GM12878 (cell line): ENCODE measurements at regions not wholly inside any gene's neighbourhood (a gene's known extent, or its start where the extent isn't known, plus 50 kb on each side); places are given as distances from the start of the nearest gene placed in this dataset.

Experiments used
- ATAC-seq: fragments of 200-7000 bp; cut with Tn5 transposase; 3 replicates; pipeline ENCODE4 v1.9.1; 2020; ENCODE audit warnings: mild to moderate bottlenecking, moderate library complexity
- BruUV-seq: library from RNA; stranded (reverse); fragments of 400-500 nt; replicated peaks from 2 replicates; lab custom pipeline; 2021; lab: Mats Ljungman, UMichigan
- CTCF ChIA-PET: fragments of 300-600 bp; sonication (Branson Sonifier 250); formaldehyde crosslinking; extraction: SDS; loops from one replicate; lab custom pipeline; 2021; ENCODE audit warnings: inconsistent platforms; lab: Yijun Ruan, JAX
- POLR2A ChIA-PET: fragments of 350-600 bp; formaldehyde crosslinking; extraction: SDS; loops from one replicate; lab custom pipeline; 2021; ENCODE audit warnings: inconsistent platforms; lab: Charles Lee
- RAD21 ChIA-PET: fragments of 300-600 bp; sonication (Branson Sonifier 250); formaldehyde crosslinking; loops from one replicate; lab custom pipeline; 2023; ENCODE audit warnings: antibody characterized with exemption; ENCODE audit not compliant: unreplicated experiment; lab: Charles Lee
- SMC1A ChIA-PET: fragments of 300-600 bp; sonication (Branson Sonifier 250); formaldehyde crosslinking; loops from one replicate; lab custom pipeline; 2023; ENCODE audit not compliant: unreplicated experiment, uncharacterized antibody; lab: Charles Lee
- DNase-seq: peaks from one replicate; pipeline ENCODE4 v3.0.0-alpha.2; 2011; ENCODE audit warnings: low read depth, low spot score
- FAIRE-seq: peaks from 3 replicates; lab custom pipeline; 2011; peaks lifted over from hg19 to GRCh38; lab: Jason Lieb, UNC
- H2AFZ ChIP-seq: 2 replicates; pipeline ENCODE4 v1.6.0; 2011; ENCODE audit warnings: low read depth, low read length, control low read depth; ENCODE audit not compliant: control insufficient read depth
- H3K27ac ChIP-seq: 2 replicates; pipeline ENCODE4 v1.5.1; 2011; ENCODE audit warnings: control low read depth; ENCODE audit not compliant: control insufficient read depth, insufficient read depth
- H3K27me3 ChIP-seq, 2 experiments: replicated peaks in 1 of 2; 2 replicates each; pipeline versions ENCODE4 v1.6.0 to v1.6.1; 2011; ENCODE audit warnings: low read length in 1 of 2; ENCODE audit not compliant: control insufficient read depth in 2 of 2, insufficient read depth in 2 of 2
- H3K36me3 ChIP-seq, 2 experiments: 2 replicates each; pipeline ENCODE4 v1.5.1; 2011; ENCODE audit warnings: low read length in 1 of 2; ENCODE audit not compliant: control insufficient read depth in 2 of 2, insufficient read depth in 2 of 2
- H3K4me1 ChIP-seq: 2 replicates; pipeline ENCODE4 v1.6.1; 2011; ENCODE audit warnings: mild to moderate bottlenecking, low read length, moderate library complexity, mixed read lengths; ENCODE audit not compliant: control insufficient read depth, insufficient read depth
- H3K4me2 ChIP-seq: 2 replicates; pipeline ENCODE4 v1.6.0; 2011; ENCODE audit warnings: control low read depth; ENCODE audit not compliant: control insufficient read depth, insufficient read depth
- H3K4me3 ChIP-seq: fragments of 200-600 bp; sonication (generic); 2 replicates; pipeline ENCODE4 v1.5.1; 2016
- H3K79me2 ChIP-seq: 2 replicates; pipeline ENCODE4 v1.6.0; 2011; ENCODE audit warnings: low read length; ENCODE audit not compliant: control insufficient read depth, insufficient read depth
- H3K9ac ChIP-seq: 2 replicates; pipeline ENCODE4 v1.8.0; 2011; ENCODE audit warnings: low read length, control low read depth, mixed read lengths; ENCODE audit not compliant: control insufficient read depth, insufficient read depth
- H3K9me3 ChIP-seq: replicated peaks from 3 replicates; pipeline ENCODE4 v1.5.1; 2011; ENCODE audit warnings: mild to moderate bottlenecking, low read length; ENCODE audit not compliant: control insufficient read depth, insufficient read depth
- H4K20me1 ChIP-seq: 2 replicates; pipeline ENCODE4 v1.6.0; 2011; ENCODE audit not compliant: control insufficient read depth, insufficient read depth
- ATF3 ChIP-seq: IDR thresholded peaks from 2 replicates; pipeline ENCODE4 v1.6.1; 2011; ENCODE audit warnings: low read depth, mild to moderate bottlenecking, low read length, moderate library complexity, borderline replicate concordance; ENCODE audit errors: extremely low read depth
- ATF7 ChIP-seq: fragments of 450-650 bp; IDR thresholded peaks from 2 replicates; pipeline ENCODE4 v1.6.1; 2016; ENCODE audit warnings: low read depth, mild to moderate bottlenecking
- CBX5 ChIP-seq: sonication (generic); IDR thresholded peaks from 2 replicates; pipeline ENCODE4 v1.6.1; 2016; ENCODE audit warnings: low read depth, moderate library complexity, mild to moderate bottlenecking, inconsistent platforms
- IRF4 ChIP-seq: IDR thresholded peaks from 2 replicates; pipeline ENCODE4 v1.6.1; 2011; ENCODE audit warnings: low read depth, low read length
- JUNB ChIP-seq: IDR thresholded peaks from 2 replicates; pipeline ENCODE4 v1.6.1; 2016; ENCODE audit warnings: antibody characterized with exemption, mild to moderate bottlenecking
- KLF5 ChIP-seq: fragments of 450-650 bp; IDR thresholded peaks from 2 replicates; pipeline ENCODE4 v1.6.1; 2014; ENCODE audit warnings: mild to moderate bottlenecking; ENCODE audit not compliant: partially characterized antibody
- MAX ChIP-seq: IDR thresholded peaks from 2 replicates; pipeline ENCODE4 v1.6.1; 2012; ENCODE audit warnings: low read depth, low read length, improper control_type of control experiment
- MTA3 ChIP-seq: IDR thresholded peaks from 2 replicates; pipeline ENCODE4 v1.6.1; 2012; ENCODE audit warnings: low read length, inconsistent platforms, borderline replicate concordance
- MXI1 ChIP-seq: fragments of 150-350 bp; IDR thresholded peaks from 2 replicates; pipeline ENCODE4 v1.6.1; 2011; ENCODE audit warnings: low read depth, mild to moderate bottlenecking, inconsistent platforms, low read length, improper control_type of control experiment
- MYB ChIP-seq: fragments of 150-350 bp; IDR thresholded peaks from 2 replicates; pipeline ENCODE4 v1.6.1; 2014; ENCODE audit warnings: mild to moderate bottlenecking, low read depth, low read length, borderline replicate concordance
- NFIC ChIP-seq: IDR thresholded peaks from 2 replicates; pipeline ENCODE4 v1.6.1; 2012; ENCODE audit warnings: low read depth, mild to moderate bottlenecking, inconsistent platforms, low read length, moderate library complexity
- NFYB ChIP-seq: IDR thresholded peaks from 2 replicates; pipeline ENCODE4 v1.6.1; 2011; ENCODE audit warnings: low read depth, mild to moderate bottlenecking, low read length, improper control_type of control experiment, moderate library complexity; ENCODE audit not compliant: insufficient read depth
- POLR2AphosphoS5 ChIP-seq: IDR thresholded peaks from 2 replicates; pipeline ENCODE4 v1.6.1; 2011; ENCODE audit warnings: mild to moderate bottlenecking, low read length, inconsistent platforms
- RAD21 ChIP-seq: IDR thresholded peaks from 2 replicates; pipeline ENCODE4 v1.6.1; 2011; ENCODE audit warnings: mild to moderate bottlenecking, low read depth, low read length, moderate library complexity; ENCODE audit not compliant: insufficient read depth
- REST ChIP-seq: IDR thresholded peaks from 2 replicates; pipeline ENCODE4 v1.6.1; 2012; ENCODE audit warnings: mild to moderate bottlenecking, low read depth, low read length
- SMARCA5 ChIP-seq: fragments of 450-650 bp; IDR thresholded peaks from 2 replicates; pipeline ENCODE4 v1.6.1; 2017; ENCODE audit warnings: mild to moderate bottlenecking
- SREBF2 ChIP-seq: IDR thresholded peaks from 2 replicates; pipeline ENCODE4 v1.6.1; 2012; ENCODE audit warnings: mild to moderate bottlenecking, low read length
- YY1 ChIP-seq: IDR thresholded peaks from 2 replicates; pipeline ENCODE4 v1.6.1; 2011; ENCODE audit warnings: low read depth, mild to moderate bottlenecking, low read length
- ZNF217 ChIP-seq: fragments of 450-650 bp; IDR thresholded peaks from 2 replicates; pipeline ENCODE4 v1.6.1; 2017; ENCODE audit warnings: antibody characterized with exemption, mild to moderate bottlenecking
- ZNF384 ChIP-seq: IDR thresholded peaks from 2 replicates; pipeline ENCODE4 v1.6.1; 2012; ENCODE audit warnings: low read depth, mild to moderate bottlenecking, low read length, improper control_type of control experiment, borderline replicate concordance
- WGBS: methylation state at CpG from one replicate; pipeline ENCODE4 v1.1.6; 2016; ENCODE audit warnings: low lambda C conversion rate; ENCODE audit not compliant: insufficient replicate concordance, insufficient coverage; ENCODE audit errors: missing lambda C conversion rate; 5-methylcytosine and 5-hydroxymethylcytosine counted together
- in situ Hi-C: fragments of 300-500 bp; cut with MboI; formaldehyde crosslinking; loops from 9 replicates; pipeline ENCODE4 v1.14.3; 2018; ENCODE audit warnings: mixed read lengths
- intact Hi-C: fragments of 100-400 bp; cut with micrococcal nuclease; formaldehyde crosslinking; loops from one replicate; pipeline ENCODE4 v1.14.2; 2022; ENCODE audit not compliant: unreplicated experiment

GRCh38 chr6:87923389-87924050, 124.1 kb upstream of the SPACA1 start:
- Histone ChIP-seq H3K9ac (peak overlapping the region; percentile 43; the same call in 1 of the 2 replicates), H3K27ac (peak overlapping the region; percentile 94), H3K79me2 (no peaks in the 10 kb centered on the region), H3K4me1 (peaks cover 68% of the 10 kb centered on the region), H3K9me3 (no peaks in the 10 kb centered on the region; the same call in 2 of the 3 replicates), H3K27me3 (no peaks in the 10 kb centered on the region), H2AFZ (peak overlapping the region; percentile 20; the same call in 1 of the 2 replicates), H3K4me3 (no peak overlapping the region), H4K20me1 (no peaks in the 10 kb centered on the region), H3K4me2 (peak overlapping the region; percentile 71), H3K36me3 (no peaks in the 10 kb centered on the region)
- DNase-seq = no peak
- BruUV-seq = TSS peak; percentile 87
- RAD21 ChIA-PET = interaction anchor here (1.2 to 2.4 kb wide), 6 partner anchors 16 to 242 kb away, joined by 3 to 35 read pairs (median 12); no protein-coding TSS in a partner anchor
- TF ChIP-seq CBX5 (no peak), IRF4 (no peak), SMARCA5 (no peak), SREBF2 (no peak), JUNB (no peak), KLF5 (no peak), MAX (no peak), NFIC (no peak), MXI1 (no peak), ATF7 (no peak), ZNF217 (no peak), ZNF384 (no peak), POLR2AphosphoS5 (no peak), YY1 (no peak), ATF3 (no peak), MYB (no peak), MTA3 (no peak), NFYB (no peak), REST (no peak), RAD21 (no peak)
- in situ Hi-C loops = no loop called here
- CTCF ChIA-PET = interaction anchor here (1.0 to 3.7 kb wide), 3 partner anchors 17 to 242 kb away, joined by 5 to 51 read pairs (median 6); no protein-coding TSS in a partner anchor
- ATAC-seq = no peak
- intact Hi-C loops = loop anchor here (10.0 kb wide), 4 partner anchors 169 to 731 kb away; partner anchors contain the start of gene RARS2
- FAIRE-seq = no peak
- SMC1A ChIA-PET = interaction anchor here (1.0 to 10.9 kb wide), 4 partner anchors 9 to 185 kb away, joined by 3 to 203 read pairs (median 16); no protein-coding TSS in a partner anchor
- POLR2A ChIA-PET = interaction anchor here (1.1 kb wide), 1 partner anchor 19 kb away, joined by 3 read pairs; no protein-coding TSS in a partner anchor
- 96% methylated on average over 7 of the region's 7 CpGs for WGBS
